ENCODE measurements at regions not wholly inside any gene's neighbourhood (a gene's known extent, or its start where the extent isn't known, plus 50 kb on each side); places are given as distances from the start of the nearest gene placed in this dataset.
"Not testable (repeated sequence)": the region's sequence is repeated elsewhere in the genome, so short reads cannot be mapped to it uniquely, and the experiment has no call there.

- not testable (repeated sequence) for TF ChIP-seq CTCF (conservative IDR thresholded peaks at IDR 0.05; ENCODE audit: low read depth, low read length); POLR2A (IDR thresholded peaks at IDR 0.05; ENCODE audit: low read depth, low read length)
Observed at GRCh38 chr16:29294400-29294933, 112.0 kb downstream of the NPIPB11 start.

All from IMR-90 (cell line).